ENCODE measurements at regions not wholly inside any gene's neighbourhood (a gene's known extent, or its start where the extent isn't known, plus 50 kb on each side); places are given as distances from the start of the nearest gene placed in this dataset.

- TF ChIP-seq CTCF (conservative IDR thresholded peaks at IDR 0.05; ENCODE audit: low read length) (no peak), EZH2phosphoT487 (IDR thresholded peaks at IDR 0.05; ENCODE audit: borderline replicate concordance, low read depth, low read length) (no peak)
These were observed 241.7 kb upstream of the NR4A3 start for GRCh38 chr9:99579964-99580363.
